ENCODE measurements at regions not wholly inside any gene's neighbourhood (a gene's known extent, or its start where the extent isn't known, plus 50 kb on each side); places are given as distances from the start of the nearest gene placed in this dataset.

GRCh38 chr1:57991289-57991688, 555.2 kb downstream of the OMA1 start:
- DNase-seq: no peak
- ATAC-seq: no peak

GRCh38 chr1:57989877-57990276, 556.6 kb downstream of the OMA1 start:
- ATAC-seq (no peak), DNase-seq (no peak)

DNA sequence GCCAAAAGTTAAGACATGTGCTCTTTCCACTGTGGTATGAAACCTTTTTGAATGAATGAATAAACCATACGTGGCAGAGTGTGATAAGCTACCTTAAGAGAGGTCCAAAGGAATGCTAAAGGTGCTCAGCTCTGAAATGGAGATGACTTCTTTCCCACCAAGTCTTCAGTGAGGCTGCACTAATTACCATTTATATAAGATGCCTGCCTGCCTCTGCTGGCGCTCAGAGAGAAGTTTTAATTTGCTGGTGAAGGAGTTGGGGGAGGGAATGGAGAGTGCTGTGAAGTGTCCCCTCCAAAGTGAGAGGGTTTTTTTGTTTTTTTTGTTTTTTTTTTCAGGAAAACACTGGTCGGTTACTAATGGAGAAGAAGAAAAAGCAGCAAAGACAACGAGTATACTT, 559.0 kb downstream of the OMA1 start:
- DNase-seq: no peak
- ATAC-seq: no peak

DNA sequence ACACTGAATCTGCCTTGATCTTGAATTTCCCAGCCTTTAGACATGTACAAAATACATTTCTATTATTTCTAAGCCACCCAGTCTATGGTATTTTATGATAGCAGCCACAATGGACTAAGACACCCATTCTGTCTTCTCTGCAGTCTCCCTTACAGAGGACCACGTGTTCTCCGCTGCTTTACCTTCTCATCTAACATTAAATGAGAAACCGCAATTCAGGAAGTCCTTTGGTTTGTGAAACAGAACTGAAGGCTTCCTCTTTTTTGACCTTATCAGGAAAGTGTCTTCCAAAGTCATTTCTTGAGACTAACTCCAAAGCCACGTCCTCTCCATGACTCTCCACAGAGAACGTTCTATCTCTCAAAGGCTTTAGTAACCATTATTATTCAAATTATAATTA, 560.1 kb downstream of the OMA1 start:
- DNase-seq (no peak), ATAC-seq (no peak)

- no peak for DNase-seq
- no peak for ATAC-seq
These were observed 560.4 kb upstream of the DAB1 start for GRCh38 chr1:57984277-57984676.

DNA sequence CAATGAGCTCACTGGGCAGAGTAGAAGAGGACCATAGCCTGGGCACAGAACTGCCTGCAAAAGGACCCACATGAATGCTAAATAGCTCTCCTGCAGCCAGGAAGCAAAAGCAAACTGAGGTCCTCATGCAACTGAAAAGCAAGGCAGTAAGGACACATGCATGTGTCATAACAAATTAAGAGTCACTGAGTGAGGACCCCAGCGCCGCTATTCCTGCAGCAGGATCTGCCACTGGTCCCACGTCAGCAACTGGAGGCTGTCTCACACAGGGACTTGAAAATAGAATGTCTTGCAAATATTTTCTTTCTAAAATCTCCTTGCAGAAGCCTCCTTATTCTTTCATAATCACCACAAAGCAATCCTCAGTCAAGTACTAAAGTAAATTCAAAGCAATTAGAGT, 559.6 kb upstream of the DAB1 start:
- ATAC-seq: no peak
- DNase-seq: no peak

- ATAC-seq (no peak), DNase-seq (no peak)
These were observed 559.0 kb upstream of the DAB1 start for GRCh38 chr1:57982852-57983251.

GRCh38 chr1:57976216-57976615, 552.4 kb upstream of the DAB1 start:
- DNase-seq (no peak), ATAC-seq (no peak)

DNA sequence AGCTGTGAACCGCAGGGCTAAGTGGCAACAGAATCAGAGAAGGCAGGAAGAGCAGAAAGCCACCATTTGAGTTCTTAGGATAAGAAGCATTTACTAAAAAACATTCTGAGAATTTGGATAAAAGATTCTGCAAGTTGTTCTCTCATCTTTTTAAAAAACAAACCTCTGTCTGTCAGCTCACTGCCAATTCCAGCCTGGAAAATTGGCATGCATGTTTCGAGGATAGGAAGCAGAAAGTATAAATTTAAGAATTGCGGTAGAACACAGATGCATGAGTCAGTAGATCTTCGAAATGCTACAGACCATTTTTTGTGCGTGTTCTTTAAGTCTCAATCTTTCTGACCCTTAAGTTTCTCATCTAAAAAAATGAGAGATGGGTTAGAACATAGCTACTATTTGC, 544.5 kb upstream of the DAB1 start:
- no peak for DNase-seq
- ATAC-seq: no peak

GRCh38 chr1:57966751-57967406, 543.0 kb upstream of the DAB1 start:
- DNase-seq: no peak

GRCh38 chr1:57966340-57966739, 542.5 kb upstream of the DAB1 start:
- no peak for ATAC-seq
- DNase-seq: no peak

More at GRCh38 chr1:57966751-57967406, 543.0 kb upstream of the DAB1 start:
- no peak for ATAC-seq

GRCh38 chr1:57963581-57963980, 539.7 kb upstream of the DAB1 start:
- no peak for ATAC-seq
- DNase-seq: no peak

DNA sequence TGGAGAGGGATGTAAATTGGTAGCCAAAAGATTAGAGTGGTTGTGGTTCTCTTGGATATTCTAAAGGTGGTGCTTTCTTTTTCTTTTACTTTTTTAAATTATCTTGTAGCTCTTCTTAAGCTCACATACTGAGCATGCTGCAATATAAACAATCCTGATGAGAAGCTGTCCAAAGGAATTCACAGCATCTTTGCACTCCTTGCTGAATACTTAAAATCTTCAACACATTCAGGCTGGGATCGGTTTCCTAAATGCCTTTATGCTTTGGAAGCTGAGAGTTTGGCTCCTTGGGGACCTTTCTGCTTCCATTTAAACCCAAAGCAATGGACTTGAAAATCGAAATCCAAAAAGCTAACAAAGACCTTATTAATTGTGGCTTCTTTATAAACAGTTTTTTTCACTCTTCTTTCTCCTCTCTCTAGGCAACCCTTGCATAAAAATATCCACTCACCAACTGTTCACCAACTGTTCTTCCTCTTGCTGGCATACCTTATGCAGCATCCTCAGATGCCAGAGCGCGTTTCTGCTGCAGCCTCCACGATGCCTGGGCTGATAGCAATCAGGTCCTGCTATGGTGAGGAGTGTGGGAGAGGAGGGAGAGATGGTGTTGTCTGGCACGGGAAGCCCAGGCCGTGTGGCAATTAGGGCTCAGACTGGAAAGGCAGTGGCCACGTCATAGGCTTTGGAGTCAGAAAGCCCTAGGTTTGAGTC, 535.8 kb upstream of the DAB1 start:
- no peak for ATAC-seq

GRCh38 chr1:57957576-57957975, 533.7 kb upstream of the DAB1 start:
- DNase-seq (no peak), ATAC-seq (no peak)

More for the DNA sequence above, 535.8 kb upstream of the DAB1 start:
- DNase-seq: no peak

- no peak for ATAC-seq
- no peak for DNase-seq
These were observed 527.5 kb upstream of the DAB1 start for GRCh38 chr1:57951390-57951789.

- ATAC-seq: no peak
- DNase-seq: no peak
These were observed 525.3 kb upstream of the DAB1 start for GRCh38 chr1:57949168-57949567.

GRCh38 chr1:57947471-57947870, 523.6 kb upstream of the DAB1 start:
- no peak for DNase-seq
- no peak for ATAC-seq

- DNase-seq (no peak), ATAC-seq (no peak)
These were observed 521.2 kb upstream of the DAB1 start for GRCh38 chr1:57945045-57945444.

GRCh38 chr1:57943365-57943764, 519.5 kb upstream of the DAB1 start:
- ATAC-seq: no peak
- no peak for DNase-seq

GRCh38 chr1:57934745-57935144, 510.9 kb upstream of the DAB1 start:
- DNase-seq (no peak), ATAC-seq (no peak)

- ATAC-seq: no peak
- DNase-seq: no peak
These were observed 503.1 kb upstream of the DAB1 start for GRCh38 chr1:57927003-57927402.

- DNase-seq: no peak
- no peak for ATAC-seq
These were observed 502.2 kb upstream of the DAB1 start for GRCh38 chr1:57926025-57926552.

- ATAC-seq (no peak), DNase-seq (no peak)
These were observed 501.4 kb upstream of the DAB1 start for GRCh38 chr1:57925226-57925625.

DNA sequence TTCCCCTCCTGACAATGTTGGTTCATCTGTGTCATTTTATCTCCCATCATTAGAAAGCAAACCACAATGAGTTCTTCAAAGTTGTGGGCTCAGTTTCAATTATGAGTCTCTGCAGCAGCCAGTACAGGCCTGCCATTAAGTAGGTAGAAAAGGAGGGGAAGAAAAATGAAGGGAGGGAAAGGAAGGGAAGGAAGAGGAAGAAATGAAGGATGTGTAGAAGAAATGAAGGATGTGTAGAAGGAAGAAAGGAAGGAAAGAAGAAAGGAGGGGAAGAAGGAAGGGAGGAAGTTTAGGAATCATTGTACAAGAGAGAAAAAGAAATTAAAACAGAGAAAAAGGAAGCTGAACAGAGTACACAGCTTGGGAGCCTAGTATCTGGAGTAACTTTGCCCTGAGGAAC, 498.3 kb upstream of the DAB1 start:
- no peak for DNase-seq
- ATAC-seq: no peak
